ENCODE measurements at regions not wholly inside any gene's neighbourhood (a gene's known extent, or its start where the extent isn't known, plus 50 kb on each side); places are given as distances from the start of the nearest gene placed in this dataset.

DNA sequence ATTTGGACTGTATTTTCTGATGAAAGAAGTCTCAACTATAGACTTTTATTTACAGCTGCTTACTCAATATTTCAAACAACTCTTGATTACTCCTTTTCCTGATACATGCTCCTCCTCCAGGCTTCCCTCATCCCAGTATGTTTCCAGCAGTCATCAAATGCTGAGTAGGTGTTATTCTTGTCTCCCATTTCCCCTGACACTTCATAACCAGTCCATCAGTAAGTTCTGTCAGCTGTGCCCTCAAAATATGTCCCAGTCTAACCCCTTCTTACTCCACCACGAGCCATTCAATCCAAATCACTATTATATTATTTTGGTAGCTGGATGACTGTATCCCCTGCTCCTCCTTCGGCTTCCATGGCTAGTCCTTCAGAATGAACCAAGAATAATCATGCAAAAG, 189.1 kb upstream of the DTNA start:
- Histone ChIP-seq H3K27me3 (replicated peaks; ENCODE audit: control insufficient read depth, insufficient read depth, low read length) (no peaks in the 10 kb centered on the region; the same call in 1 of the 2 replicates), H3K36me3 (ENCODE audit: control insufficient read depth, insufficient read depth, low read length) (no peaks in the 10 kb centered on the region), H3K4me3 (replicated peaks; ENCODE audit: low read depth, low read length) (no peak overlapping the region)
- no peak for DNase-seq (ENCODE audit: extremely low read depth, insufficient read length)
- TF ChIP-seq, protein P1, sequence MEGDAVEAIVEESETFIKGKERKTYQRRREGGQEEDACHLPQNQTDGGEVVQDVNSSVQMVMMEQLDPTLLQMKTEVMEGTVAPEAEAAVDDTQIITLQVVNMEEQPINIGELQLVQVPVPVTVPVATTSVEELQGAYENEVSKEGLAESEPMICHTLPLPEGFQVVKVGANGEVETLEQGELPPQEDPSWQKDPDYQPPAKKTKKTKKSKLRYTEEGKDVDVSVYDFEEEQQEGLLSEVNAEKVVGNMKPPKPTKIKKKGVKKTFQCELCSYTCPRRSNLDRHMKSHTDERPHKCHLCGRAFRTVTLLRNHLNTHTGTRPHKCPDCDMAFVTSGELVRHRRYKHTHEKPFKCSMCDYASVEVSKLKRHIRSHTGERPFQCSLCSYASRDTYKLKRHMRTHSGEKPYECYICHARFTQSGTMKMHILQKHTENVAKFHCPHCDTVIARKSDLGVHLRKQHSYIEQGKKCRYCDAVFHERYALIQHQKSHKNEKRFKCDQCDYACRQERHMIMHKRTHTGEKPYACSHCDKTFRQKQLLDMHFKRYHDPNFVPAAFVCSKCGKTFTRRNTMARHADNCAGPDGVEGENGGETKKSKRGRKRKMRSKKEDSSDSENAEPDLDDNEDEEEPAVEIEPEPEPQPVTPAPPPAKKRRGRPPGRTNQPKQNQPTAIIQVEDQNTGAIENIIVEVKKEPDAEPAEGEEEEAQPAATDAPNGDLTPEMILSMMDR (IDR thresholded peaks at IDR 0.05; ENCODE audit: insufficient read depth, low read length, poor library complexity, severe bottlenecking) = no peak

DNA sequence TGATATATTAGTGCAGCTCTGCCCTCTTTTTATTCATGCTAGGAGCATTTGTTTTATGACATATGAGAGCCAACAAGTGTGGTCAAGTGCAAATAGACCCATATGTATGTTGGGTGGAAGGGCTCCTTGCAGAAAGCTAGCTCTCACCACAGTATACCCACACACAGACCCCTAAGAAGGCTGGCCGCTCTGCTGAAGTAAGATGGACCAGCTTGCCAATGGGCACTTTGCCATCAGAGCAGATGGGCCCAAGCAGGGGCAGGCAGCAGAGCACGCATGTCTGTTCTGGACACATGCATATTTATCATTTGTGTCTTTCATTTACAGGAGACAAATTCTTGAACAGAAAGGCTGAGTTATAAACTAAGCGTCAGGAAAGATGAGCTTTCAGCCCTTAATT, 187.5 kb upstream of the DTNA start:
- Histone ChIP-seq H3K27me3 (replicated peaks; ENCODE audit: control insufficient read depth, insufficient read depth, low read length) (no peaks in the 10 kb centered on the region; the same call in 1 of the 2 replicates), H3K36me3 (ENCODE audit: control insufficient read depth, insufficient read depth, low read length) (no peaks in the 10 kb centered on the region), H3K4me3 (replicated peaks; ENCODE audit: low read depth, low read length) (no peak overlapping the region)
- TF ChIP-seq, protein P1 (IDR thresholded peaks at IDR 0.05; ENCODE audit: insufficient read depth, low read length, poor library complexity, severe bottlenecking) = no peak
- DNase-seq (ENCODE audit: extremely low read depth, insufficient read length) = no peak

DNA sequence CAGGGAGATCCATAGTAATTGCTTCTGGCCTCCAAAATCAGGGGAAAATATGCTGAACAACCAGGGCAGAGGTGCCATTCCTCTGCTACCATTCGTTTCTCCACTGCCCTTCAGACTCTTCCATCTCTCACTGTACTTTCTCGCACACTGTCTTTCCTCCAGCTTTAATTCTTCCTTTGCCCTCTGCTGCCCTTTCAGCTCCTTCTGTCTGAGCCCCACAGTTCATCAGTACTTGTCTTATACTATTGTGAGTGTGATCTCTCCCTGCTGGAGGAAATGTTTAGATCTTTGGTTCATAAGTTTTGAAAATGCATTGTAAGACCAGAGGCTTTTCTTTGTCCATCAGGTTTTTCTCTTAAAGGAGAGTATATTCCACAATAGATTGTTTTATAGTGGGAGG, 184.9 kb upstream of the DTNA start:
- Histone ChIP-seq H3K27me3 (replicated peaks; ENCODE audit: control insufficient read depth, insufficient read depth, low read length) (no peaks in the 10 kb centered on the region; the same call in 1 of the 2 replicates), H3K36me3 (ENCODE audit: control insufficient read depth, insufficient read depth, low read length) (no peaks in the 10 kb centered on the region), H3K4me3 (replicated peaks; ENCODE audit: low read depth, low read length) (no peak overlapping the region)
- TF ChIP-seq, protein P1 (IDR thresholded peaks at IDR 0.05; ENCODE audit: insufficient read depth, low read length, poor library complexity, severe bottlenecking) = no peak
- no peak for DNase-seq (ENCODE audit: extremely low read depth, insufficient read length)

DNA sequence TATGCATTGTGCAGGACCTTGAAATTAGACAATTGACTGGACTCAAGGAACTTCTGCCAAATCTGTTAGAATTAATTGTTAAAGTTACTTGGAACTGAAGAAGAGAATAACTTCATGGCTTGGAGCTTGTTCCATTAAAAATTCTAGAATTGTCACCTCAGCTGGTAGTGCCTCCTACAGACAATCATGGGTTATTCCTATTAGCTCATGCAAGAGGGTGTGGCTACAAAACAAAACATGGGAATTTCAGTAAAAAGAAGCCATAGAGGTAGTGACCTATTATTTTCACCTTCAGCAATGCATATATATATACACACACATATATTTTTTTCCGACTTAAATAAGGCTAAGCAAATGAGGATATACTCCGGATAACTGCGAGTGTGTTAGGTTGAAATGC, 181.9 kb upstream of the DTNA start:
- H3K4me3 ChIP-seq (replicated peaks; ENCODE audit: low read depth, low read length) = no peak overlapping the region
- no peaks in the 10 kb centered on the region; the same call in 1 of the 2 replicates for H3K27me3 ChIP-seq (replicated peaks; ENCODE audit: control insufficient read depth, insufficient read depth, low read length)
- no peaks in the 10 kb centered on the region for H3K36me3 ChIP-seq (ENCODE audit: control insufficient read depth, insufficient read depth, low read length)
- DNase-seq (ENCODE audit: extremely low read depth, insufficient read length) = no peak
- TF ChIP-seq, protein P1 (IDR thresholded peaks at IDR 0.05; ENCODE audit: insufficient read depth, low read length, poor library complexity, severe bottlenecking) = no peak

DNA sequence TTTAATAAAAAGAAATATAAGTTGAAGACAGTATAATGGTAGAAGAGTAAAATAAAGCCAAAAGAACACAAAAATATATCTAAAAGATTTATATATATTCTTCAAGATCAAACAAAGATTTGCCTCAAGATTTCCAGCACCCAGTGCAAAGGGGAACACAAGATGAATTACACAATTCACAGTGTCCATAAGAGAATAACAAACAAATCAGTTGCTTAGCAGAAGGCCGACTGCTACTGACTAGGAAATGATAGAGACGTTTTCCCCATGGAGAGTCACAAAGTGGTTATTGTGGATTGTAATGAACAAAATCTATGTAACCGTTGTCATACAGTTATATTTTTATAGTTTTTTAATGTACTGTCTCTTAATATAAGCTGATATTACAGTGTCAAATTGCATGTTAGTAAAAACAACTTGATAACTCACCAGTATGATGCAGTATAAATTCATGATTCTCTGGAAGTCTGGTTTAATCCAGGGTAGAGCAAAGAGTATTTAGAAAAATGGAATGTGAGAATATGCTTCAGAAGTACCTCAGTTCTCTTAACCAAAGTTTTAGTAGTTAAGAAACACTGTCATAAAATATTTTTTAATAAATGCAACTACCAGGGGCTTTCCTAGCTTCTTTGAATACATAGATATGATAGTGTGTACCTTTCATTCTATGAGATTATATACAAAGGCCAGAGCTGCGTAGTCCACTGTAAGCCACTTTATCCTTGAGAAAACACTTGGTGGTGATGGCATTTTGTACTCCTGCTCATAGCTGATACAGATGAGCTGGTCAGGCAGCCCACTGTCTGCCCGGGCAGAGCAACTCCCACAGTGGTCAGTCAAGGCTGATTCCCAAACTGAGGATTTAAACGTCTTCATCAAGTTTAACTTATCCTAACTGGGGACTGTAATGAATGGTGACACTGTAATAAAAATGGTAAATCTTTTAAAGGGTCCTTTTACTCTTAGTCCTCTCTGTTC, 180.5 kb upstream of the DTNA start:
- Histone ChIP-seq H3K4me3 (replicated peaks; ENCODE audit: low read depth, low read length) (no peak overlapping the region), H3K27me3 (replicated peaks; ENCODE audit: control insufficient read depth, insufficient read depth, low read length) (no peaks in the 10 kb centered on the region; the same call in 1 of the 2 replicates), H3K36me3 (ENCODE audit: control insufficient read depth, insufficient read depth, low read length) (no peaks in the 10 kb centered on the region)
- no peak for DNase-seq (ENCODE audit: extremely low read depth, insufficient read length)
- TF ChIP-seq, protein P1 (IDR thresholded peaks at IDR 0.05; ENCODE audit: insufficient read depth, low read length, poor library complexity, severe bottlenecking) = no peak

Data from GM06990 (cell line).